Panc1 (cell line): ENCODE measurements at regions not wholly inside any gene's neighbourhood (a gene's known extent, or its start where the extent isn't known, plus 50 kb on each side); places are given as distances from the start of the nearest gene placed in this dataset.

ENCODE experiments used
- ATAC-seq: fragments of 200-7000 bp; cut with Tn5 transposase; 2 replicates; pipeline ENCODE4 v1.9.1; 2020; ENCODE audit warnings: mild to moderate bottlenecking, moderate library complexity
- BruUV-seq: library from RNA; stranded (reverse); fragments of 400-500 nt; replicated peaks from 2 replicates; lab custom pipeline; 2021; lab: Mats Ljungman, UMichigan
- CTCF ChIA-PET: fragments of 300-600 bp; sonication (Branson Sonifier 250); formaldehyde crosslinking; loops from one replicate; lab custom pipeline; 2022; ENCODE audit warnings: antibody characterized with exemption; lab: Charles Lee
- POLR2A ChIA-PET: fragments of 300-600 bp; sonication (Branson Sonifier 250); formaldehyde crosslinking; loops from one replicate; lab custom pipeline; 2022; ENCODE audit warnings: antibody characterized with exemption; lab: Charles Lee
- DNase-seq: peaks from one replicate; pipeline ENCODE4 v3.0.0-alpha.2; 2010; ENCODE audit warnings: low read depth, low spot score
- H3K27ac ChIP-seq: 2 replicates; pipeline ENCODE4 v1.5.1; 2011; ENCODE audit warnings: mild to moderate bottlenecking, low read length, inconsistent platforms
- H3K27me3 ChIP-seq: fragments of 200-500 bp; sonication (Bioruptor generic); 2 replicates; pipeline ENCODE4 v1.6.0; 2014; ENCODE audit warnings: low read length, inconsistent platforms; ENCODE audit not compliant: control insufficient read depth, insufficient read depth
- H3K36me3 ChIP-seq: fragments of 200-500 bp; sonication (Bioruptor generic); 2 replicates; pipeline ENCODE4 v1.5.1; 2014; ENCODE audit warnings: inconsistent platforms, mild to moderate bottlenecking, low read length, moderate library complexity; ENCODE audit not compliant: control insufficient read depth, insufficient read depth
- H3K4me1 ChIP-seq: 2 replicates; pipeline ENCODE4 v1.5.1; 2011; ENCODE audit warnings: inconsistent platforms, mild to moderate bottlenecking, low read length, moderate library complexity; ENCODE audit not compliant: control insufficient read depth, insufficient read depth
- H3K4me3 ChIP-seq, 2 experiments: 2 replicates each; pipeline ENCODE4 v1.5.1; 2011 to 2012; ENCODE audit warnings: low read depth in 2 of 2, low read length in 2 of 2, mild to moderate bottlenecking in 2 of 2, inconsistent platforms in 1 of 2, moderate library complexity in 1 of 2
- H3K9me3 ChIP-seq: fragments of 200-500 bp; sonication (Bioruptor generic); 2 replicates; pipeline ENCODE4 v1.5.1; 2014; ENCODE audit warnings: low read depth, mild to moderate bottlenecking, inconsistent platforms, low read length, moderate library complexity; ENCODE audit not compliant: control insufficient read depth, insufficient read depth
- POLR2AphosphoS5 ChIP-seq: IDR thresholded peaks from 2 replicates; pipeline ENCODE4 v1.6.1; 2012; ENCODE audit warnings: mild to moderate bottlenecking, low read depth, low read length, moderate library complexity
- SIN3A ChIP-seq: IDR thresholded peaks from 2 replicates; pipeline ENCODE4 v1.6.1; 2012; ENCODE audit warnings: low read depth, mild to moderate bottlenecking, low read length, moderate library complexity, borderline replicate concordance; ENCODE audit not compliant: insufficient read depth
- TCF7L2 ChIP-seq: IDR thresholded peaks from 2 replicates; pipeline ENCODE4 v1.6.1; 2011; ENCODE audit warnings: mild to moderate bottlenecking, low read depth, low read length, inconsistent platforms
- in situ Hi-C: cut with HindIII; loops from 2 replicates; pipeline ENCODE4 v1.10.0; 2016; ENCODE audit warnings: low sequenced_read_pairs, low pct_unique_long_range_greater_than_20kb
- intact Hi-C: fragments of 100-400 bp; cut with micrococcal nuclease; formaldehyde crosslinking; loops from one replicate; pipeline ENCODE4 v1.10.0; 2022; ENCODE audit not compliant: unreplicated experiment
- TF ChIP-seq, protein P1 (sequence below): fragments of 450-650 bp; IDR thresholded peaks from 2 replicates; pipeline ENCODE4 v1.5.1; 2017; ENCODE audit warnings: mild to moderate bottlenecking
- TF ChIP-seq, protein P2 (sequence below), 2 experiments: IDR thresholded peaks; 2 replicates each; pipeline ENCODE4 v1.6.1; 2011 to 2012; ENCODE audit warnings: low read depth in 2 of 2, control low read depth in 1 of 2, low read length in 1 of 2, mild to moderate bottlenecking in 1 of 2, moderate library complexity in 1 of 2; ENCODE audit not compliant: insufficient read depth in 1 of 2

- no peaks in the 10 kb centered on the region for H3K36me3 ChIP-seq
- H3K27ac ChIP-seq = no peak overlapping the region
- no peaks in the 10 kb centered on the region for H3K9me3 ChIP-seq
- BruUV-seq = no TSS peak
- in situ Hi-C loops = no loop called here
- ChIA-PET POLR2A (no interaction called here), CTCF (no interaction called here)
- no peak for ATAC-seq
- no peak for TF ChIP-seq SIN3A
- TF ChIP-seq TCF7L2 = no peak
- no peak for TF ChIP-seq POLR2AphosphoS5
- TF ChIP-seq, protein P1, sequence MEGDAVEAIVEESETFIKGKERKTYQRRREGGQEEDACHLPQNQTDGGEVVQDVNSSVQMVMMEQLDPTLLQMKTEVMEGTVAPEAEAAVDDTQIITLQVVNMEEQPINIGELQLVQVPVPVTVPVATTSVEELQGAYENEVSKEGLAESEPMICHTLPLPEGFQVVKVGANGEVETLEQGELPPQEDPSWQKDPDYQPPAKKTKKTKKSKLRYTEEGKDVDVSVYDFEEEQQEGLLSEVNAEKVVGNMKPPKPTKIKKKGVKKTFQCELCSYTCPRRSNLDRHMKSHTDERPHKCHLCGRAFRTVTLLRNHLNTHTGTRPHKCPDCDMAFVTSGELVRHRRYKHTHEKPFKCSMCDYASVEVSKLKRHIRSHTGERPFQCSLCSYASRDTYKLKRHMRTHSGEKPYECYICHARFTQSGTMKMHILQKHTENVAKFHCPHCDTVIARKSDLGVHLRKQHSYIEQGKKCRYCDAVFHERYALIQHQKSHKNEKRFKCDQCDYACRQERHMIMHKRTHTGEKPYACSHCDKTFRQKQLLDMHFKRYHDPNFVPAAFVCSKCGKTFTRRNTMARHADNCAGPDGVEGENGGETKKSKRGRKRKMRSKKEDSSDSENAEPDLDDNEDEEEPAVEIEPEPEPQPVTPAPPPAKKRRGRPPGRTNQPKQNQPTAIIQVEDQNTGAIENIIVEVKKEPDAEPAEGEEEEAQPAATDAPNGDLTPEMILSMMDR = no peak
- TF ChIP-seq, protein P2, sequence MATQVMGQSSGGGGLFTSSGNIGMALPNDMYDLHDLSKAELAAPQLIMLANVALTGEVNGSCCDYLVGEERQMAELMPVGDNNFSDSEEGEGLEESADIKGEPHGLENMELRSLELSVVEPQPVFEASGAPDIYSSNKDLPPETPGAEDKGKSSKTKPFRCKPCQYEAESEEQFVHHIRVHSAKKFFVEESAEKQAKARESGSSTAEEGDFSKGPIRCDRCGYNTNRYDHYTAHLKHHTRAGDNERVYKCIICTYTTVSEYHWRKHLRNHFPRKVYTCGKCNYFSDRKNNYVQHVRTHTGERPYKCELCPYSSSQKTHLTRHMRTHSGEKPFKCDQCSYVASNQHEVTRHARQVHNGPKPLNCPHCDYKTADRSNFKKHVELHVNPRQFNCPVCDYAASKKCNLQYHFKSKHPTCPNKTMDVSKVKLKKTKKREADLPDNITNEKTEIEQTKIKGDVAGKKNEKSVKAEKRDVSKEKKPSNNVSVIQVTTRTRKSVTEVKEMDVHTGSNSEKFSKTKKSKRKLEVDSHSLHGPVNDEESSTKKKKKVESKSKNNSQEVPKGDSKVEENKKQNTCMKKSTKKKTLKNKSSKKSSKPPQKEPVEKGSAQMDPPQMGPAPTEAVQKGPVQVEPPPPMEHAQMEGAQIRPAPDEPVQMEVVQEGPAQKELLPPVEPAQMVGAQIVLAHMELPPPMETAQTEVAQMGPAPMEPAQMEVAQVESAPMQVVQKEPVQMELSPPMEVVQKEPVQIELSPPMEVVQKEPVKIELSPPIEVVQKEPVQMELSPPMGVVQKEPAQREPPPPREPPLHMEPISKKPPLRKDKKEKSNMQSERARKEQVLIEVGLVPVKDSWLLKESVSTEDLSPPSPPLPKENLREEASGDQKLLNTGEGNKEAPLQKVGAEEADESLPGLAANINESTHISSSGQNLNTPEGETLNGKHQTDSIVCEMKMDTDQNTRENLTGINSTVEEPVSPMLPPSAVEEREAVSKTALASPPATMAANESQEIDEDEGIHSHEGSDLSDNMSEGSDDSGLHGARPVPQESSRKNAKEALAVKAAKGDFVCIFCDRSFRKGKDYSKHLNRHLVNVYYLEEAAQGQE (IDR thresholded peaks at IDR 0.05; ENCODE audit: insufficient read depth in 1 of 2, low read depth in 2 of 2, low read length in 1 of 2) = no peak
- no peaks in the 10 kb centered on the region for H3K4me1 ChIP-seq
- no peak for DNase-seq
- no peaks in the 10 kb centered on the region for H3K27me3 ChIP-seq
- H3K4me3 ChIP-seq = no peak overlapping the region
- intact Hi-C loops = no loop called here
These were observed 534.1 kb downstream of the TUSC7 start for GRCh38 chr3:117243657-117244056.

- TF ChIP-seq TCF7L2 (no peak), SIN3A (no peak)
- TF ChIP-seq, protein P1 = no peak
- TF ChIP-seq, protein P2 (IDR thresholded peaks at IDR 0.05; ENCODE audit: insufficient read depth in 1 of 2, low read depth in 2 of 2, low read length in 1 of 2) = no peak
- ATAC-seq (no peak), DNase-seq (no peak)
- no TSS peak for BruUV-seq
- Histone ChIP-seq H3K9me3 (no peaks in the 10 kb centered on the region), H3K27me3 (no peaks in the 10 kb centered on the region), H3K27ac (no peak overlapping the region), H3K4me3 (no peak overlapping the region), H3K4me1 (no peaks in the 10 kb centered on the region), H3K36me3 (no peaks in the 10 kb centered on the region)
- POLR2A ChIA-PET = no interaction called here
- in situ Hi-C loops = no loop called here
- intact Hi-C loops = no loop called here
- CTCF ChIA-PET = no interaction called here
These were observed 537.4 kb downstream of the TUSC7 start for GRCh38 chr3:117246771-117247555.
